DND-41 (cell line): ENCODE measurements at regions not wholly inside any gene's neighbourhood (a gene's known extent, or its start where the extent isn't known, plus 50 kb on each side); places are given as distances from the start of the nearest gene placed in this dataset.

Source experiments
- CTCF ChIP-seq: IDR thresholded peaks from 2 replicates; pipeline ENCODE4 v1.5.1; 2012; ENCODE audit warnings: borderline replicate concordance, low read length, moderate library complexity, mild to moderate bottlenecking; ENCODE audit not compliant: poor library complexity, severe bottlenecking; ENCODE audit errors: extremely low read depth
- EZH2 ChIP-seq: IDR thresholded peaks from 3 replicates; pipeline ENCODE4 v1.6.1; 2012; ENCODE audit warnings: borderline replicate concordance, low read depth, mild to moderate bottlenecking, moderate library complexity, low read length, inconsistent platforms; ENCODE audit not compliant: severe bottlenecking

- TF ChIP-seq CTCF (no peak), EZH2 (no peak)
These were observed 172.1 kb upstream of the RNPC3 start for GRCh38 chr1:103353391-103353790.
